ENCODE measurements at regions not wholly inside any gene's neighbourhood (a gene's known extent, or its start where the extent isn't known, plus 50 kb on each side); places are given as distances from the start of the nearest gene placed in this dataset.

- no peak overlapping the region for H3K27ac ChIP-seq
- no peak for TF ChIP-seq ZFX (IDR thresholded peaks at IDR 0.05; ENCODE audit: borderline replicate concordance)
- TF ChIP-seq, protein P1, sequence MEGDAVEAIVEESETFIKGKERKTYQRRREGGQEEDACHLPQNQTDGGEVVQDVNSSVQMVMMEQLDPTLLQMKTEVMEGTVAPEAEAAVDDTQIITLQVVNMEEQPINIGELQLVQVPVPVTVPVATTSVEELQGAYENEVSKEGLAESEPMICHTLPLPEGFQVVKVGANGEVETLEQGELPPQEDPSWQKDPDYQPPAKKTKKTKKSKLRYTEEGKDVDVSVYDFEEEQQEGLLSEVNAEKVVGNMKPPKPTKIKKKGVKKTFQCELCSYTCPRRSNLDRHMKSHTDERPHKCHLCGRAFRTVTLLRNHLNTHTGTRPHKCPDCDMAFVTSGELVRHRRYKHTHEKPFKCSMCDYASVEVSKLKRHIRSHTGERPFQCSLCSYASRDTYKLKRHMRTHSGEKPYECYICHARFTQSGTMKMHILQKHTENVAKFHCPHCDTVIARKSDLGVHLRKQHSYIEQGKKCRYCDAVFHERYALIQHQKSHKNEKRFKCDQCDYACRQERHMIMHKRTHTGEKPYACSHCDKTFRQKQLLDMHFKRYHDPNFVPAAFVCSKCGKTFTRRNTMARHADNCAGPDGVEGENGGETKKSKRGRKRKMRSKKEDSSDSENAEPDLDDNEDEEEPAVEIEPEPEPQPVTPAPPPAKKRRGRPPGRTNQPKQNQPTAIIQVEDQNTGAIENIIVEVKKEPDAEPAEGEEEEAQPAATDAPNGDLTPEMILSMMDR (IDR thresholded peaks at IDR 0.05): no peak
Observed at GRCh38 chr9:88692827-88693226, 157.8 kb downstream of the NXNL2 start.

DNA sequence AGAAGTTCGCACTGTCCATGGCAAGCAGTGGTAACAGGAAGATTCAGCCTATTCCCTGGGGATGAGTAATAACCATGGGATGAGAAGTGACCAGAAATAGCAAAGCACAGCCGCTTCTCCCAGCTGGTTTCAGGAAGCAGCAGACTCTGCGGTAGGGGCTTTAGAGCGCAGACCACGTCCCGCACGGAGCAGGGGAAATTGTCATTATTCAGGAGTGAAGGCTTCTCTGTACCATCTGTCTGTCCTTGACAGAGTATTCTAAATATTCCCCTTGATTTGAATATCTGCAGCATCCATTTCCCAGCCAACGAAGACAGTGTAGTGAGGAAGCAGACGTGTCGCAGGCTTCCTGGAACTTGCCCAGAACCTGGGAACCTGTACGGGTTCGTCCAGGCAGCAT, 159.6 kb downstream of the NXNL2 start:
- TF ChIP-seq ZFX (IDR thresholded peaks at IDR 0.05; ENCODE audit: borderline replicate concordance): no peak
- TF ChIP-seq, protein P1 (IDR thresholded peaks at IDR 0.05): no peak
- H3K27ac ChIP-seq: no peak overlapping the region

- no peak overlapping the region for H3K27ac ChIP-seq
- no peak for TF ChIP-seq ZFX (IDR thresholded peaks at IDR 0.05; ENCODE audit: borderline replicate concordance)
- TF ChIP-seq, protein P1 (IDR thresholded peaks at IDR 0.05): no peak
Observed at GRCh38 chr9:88696501-88696900, 161.5 kb downstream of the NXNL2 start.

DNA sequence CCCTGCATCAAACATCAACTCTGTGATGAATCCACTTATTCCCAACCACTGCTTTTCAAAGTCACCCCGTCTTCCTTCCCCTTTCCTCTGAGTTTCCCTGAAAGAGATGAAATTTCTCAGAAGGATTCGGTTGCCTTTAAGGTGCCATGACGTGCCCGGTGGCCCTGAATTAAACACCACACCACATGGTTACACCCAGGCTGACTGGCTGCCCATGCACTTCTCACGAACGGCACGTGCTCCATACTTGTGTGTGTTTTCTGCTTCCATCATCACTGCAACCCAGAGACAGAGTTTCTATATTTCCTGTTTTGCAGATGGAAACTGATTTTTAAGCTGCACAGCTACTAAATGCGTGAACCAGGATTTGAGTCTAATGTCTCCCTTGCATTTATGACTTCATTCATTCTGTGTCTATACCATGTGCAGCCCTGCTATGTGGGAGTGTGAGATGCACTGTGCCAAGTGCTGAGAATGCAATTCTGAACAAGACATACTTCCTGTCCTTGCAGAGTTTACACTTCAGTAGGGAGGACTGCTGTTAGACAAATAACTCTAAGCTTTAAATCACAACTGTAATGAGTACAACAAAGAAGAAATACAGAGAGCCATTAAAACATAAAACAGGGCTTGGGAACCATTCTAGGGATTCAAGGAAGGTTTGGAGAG, 162.9 kb downstream of the NXNL2 start:
- no peak overlapping the region for H3K27ac ChIP-seq
- TF ChIP-seq, protein P1 (IDR thresholded peaks at IDR 0.05): no peak
- no peak for TF ChIP-seq ZFX (IDR thresholded peaks at IDR 0.05; ENCODE audit: borderline replicate concordance)

- H3K27ac ChIP-seq: no peak overlapping the region
- no peak for TF ChIP-seq ZFX (IDR thresholded peaks at IDR 0.05; ENCODE audit: borderline replicate concordance)
- TF ChIP-seq, protein P1 (IDR thresholded peaks at IDR 0.05): no peak
Observed at GRCh38 chr9:88702985-88703384, 168.0 kb downstream of the NXNL2 start.

DNA sequence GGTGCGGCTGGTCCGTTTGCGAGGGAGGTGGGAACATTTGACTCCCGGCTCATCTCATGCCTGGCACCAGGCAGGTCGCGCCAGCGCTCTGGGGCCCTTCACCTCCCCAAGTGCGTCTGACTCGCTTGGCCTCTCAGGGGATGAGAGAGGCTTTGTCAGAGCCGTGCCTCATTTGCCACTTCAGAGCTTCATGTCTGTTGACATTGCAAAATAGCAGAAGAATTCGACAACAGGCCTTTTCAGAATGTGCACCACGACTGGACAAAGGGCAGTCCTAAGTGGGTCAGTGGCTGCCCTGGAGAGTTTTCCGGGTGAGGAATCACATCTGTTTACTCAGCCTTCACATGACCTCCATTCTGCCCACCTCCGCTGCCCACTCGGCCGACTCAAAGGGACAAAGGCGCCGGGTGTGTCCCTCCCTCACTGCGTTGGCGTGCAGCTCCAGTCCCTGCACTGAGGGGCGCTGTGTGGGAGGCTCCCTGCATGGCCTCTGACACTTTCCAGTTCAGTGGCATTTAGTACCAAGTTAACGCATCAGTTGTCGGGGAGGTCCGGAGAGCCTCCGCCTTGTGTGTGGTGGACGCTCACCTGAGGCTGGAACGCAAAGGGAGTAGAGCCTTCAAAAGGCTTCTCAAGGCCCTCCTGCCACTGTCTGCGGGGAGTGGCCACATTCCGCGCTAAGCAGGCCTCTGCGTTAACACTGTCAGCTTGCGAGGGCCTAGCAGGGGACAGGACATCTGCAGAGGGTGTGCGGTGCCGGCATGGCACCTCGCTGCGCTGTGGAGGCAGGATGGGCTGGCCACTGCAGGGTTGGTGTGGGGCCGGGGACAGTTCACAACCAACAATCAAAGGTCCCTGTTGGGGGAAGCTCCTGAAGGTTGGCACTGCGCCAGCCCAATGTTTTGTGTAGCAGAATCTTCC, 171.5 kb downstream of the NXNL2 start:
- TF ChIP-seq ZFX (IDR thresholded peaks at IDR 0.05; ENCODE audit: borderline replicate concordance): no peak
- TF ChIP-seq, protein P1 (IDR thresholded peaks at IDR 0.05): no peak
- H3K27ac ChIP-seq: no peak overlapping the region

- no peak overlapping the region for H3K27ac ChIP-seq
- TF ChIP-seq, protein P1 (IDR thresholded peaks at IDR 0.05): no peak
Observed at GRCh38 chr9:88710449-88710848, 175.5 kb downstream of the NXNL2 start.

All from 22Rv1 (cell line).